Fibroblast of lung (primary cell): ENCODE measurements at regions not wholly inside any gene's neighbourhood (a gene's known extent, or its start where the extent isn't known, plus 50 kb on each side); places are given as distances from the start of the nearest gene placed in this dataset.

Experiments used
- DNase-seq, 2 donors: peaks; one replicate each; pipeline versions ENCODE4 v3.0.0 to v3.0.0-alpha.2; 2010; ENCODE audit warnings: low read depth in 2 of 2
- H2AFZ ChIP-seq: 2 replicates; pipeline ENCODE4 v1.5.1; 2012; ENCODE audit warnings: low read length, control low read depth, inconsistent platforms
- H3K27ac ChIP-seq: 2 replicates; pipeline ENCODE4 v1.5.1; 2011; ENCODE audit warnings: low read length, control low read depth; ENCODE audit not compliant: insufficient read depth
- H3K27me3 ChIP-seq: 2 replicates; pipeline ENCODE4 v1.5.1; 2011; ENCODE audit warnings: mild to moderate bottlenecking, low read length; ENCODE audit not compliant: control insufficient read depth, insufficient read depth
- H3K36me3 ChIP-seq: 2 replicates; pipeline ENCODE4 v1.5.1; 2011; ENCODE audit warnings: low read length; ENCODE audit not compliant: control insufficient read depth, insufficient read depth
- H3K4me1 ChIP-seq: 2 replicates; pipeline ENCODE4 v1.5.1; 2011; ENCODE audit warnings: low read length; ENCODE audit not compliant: control insufficient read depth, insufficient read depth; ENCODE audit errors: extremely low read depth
- H3K4me2 ChIP-seq: 2 replicates; pipeline ENCODE4 v1.5.1; 2011; ENCODE audit warnings: low read length, control low read depth; ENCODE audit not compliant: insufficient read depth; ENCODE audit errors: extremely low read depth
- H3K4me3 ChIP-seq, 4 experiments: fragments of 200-600 bp in 1 of 4; sonication (generic) in 1 of 4; replicated peaks in 1 of 4; 2 replicates each; pipeline ENCODE4 v1.5.1; 2011 to 2016; ENCODE audit warnings: low read length in 4 of 4, low read depth in 3 of 4, mild to moderate bottlenecking in 3 of 4, control low read depth in 2 of 4, inconsistent platforms in 1 of 4, mixed read lengths in 1 of 4; ENCODE audit not compliant: insufficient read depth in 1 of 4; ENCODE audit errors: control extremely low read depth in 1 of 4
- H3K79me2 ChIP-seq: 2 replicates; pipeline ENCODE4 v1.5.1; 2012; ENCODE audit warnings: mild to moderate bottlenecking, low read length, inconsistent platforms; ENCODE audit not compliant: control insufficient read depth, insufficient read depth
- H3K9ac ChIP-seq: 2 replicates; pipeline ENCODE4 v1.5.1; 2011; ENCODE audit warnings: mild to moderate bottlenecking, low read length, control low read depth; ENCODE audit not compliant: insufficient read depth
- H3K9me3 ChIP-seq: 2 replicates; pipeline ENCODE4 v1.5.1; 2012; ENCODE audit warnings: low read depth, low read length; ENCODE audit not compliant: control insufficient read depth, insufficient read depth
- H4K20me1 ChIP-seq: 2 replicates; pipeline ENCODE4 v1.5.1; 2011; ENCODE audit warnings: low read length; ENCODE audit not compliant: control insufficient read depth, insufficient read depth; ENCODE audit errors: extremely low read depth
- EZH2 ChIP-seq: IDR thresholded peaks from 2 replicates; pipeline ENCODE4 v1.5.1; 2012; ENCODE audit warnings: low read length, control low read depth, mild to moderate bottlenecking; ENCODE audit errors: missing control alignments
- TF ChIP-seq, protein P1 (sequence below), 2 donors: IDR thresholded peaks in 1 of 2; conservative IDR thresholded peaks in 1 of 2; 1 replicate in 1 of 2; 2 replicates in 1 of 2; pipeline ENCODE4 v1.5.1; 2011 to 2012; ENCODE audit warnings: low read length in 2 of 2, control low read depth in 1 of 2, inconsistent platforms in 1 of 2, low read depth in 1 of 2, mild to moderate bottlenecking in 1 of 2

GRCh38 chr2:67008155-67008554, 389.0 kb upstream of the ETAA1 start:
- Histone ChIP-seq H3K27me3 (no peaks in the 10 kb centered on the region), H3K4me3 (no peak overlapping the region), H3K27ac (no peak overlapping the region), H3K36me3 (no peaks in the 10 kb centered on the region), H3K9me3 (no peaks in the 10 kb centered on the region), H3K9ac (no peak overlapping the region), H3K4me1 (no peaks in the 10 kb centered on the region), H3K4me2 (no peak overlapping the region), H2AFZ (no peak overlapping the region), H4K20me1 (no peaks in the 10 kb centered on the region), H3K79me2 (no peaks in the 10 kb centered on the region)
- DNase-seq = peak in 1 of 2 donors; percentile 32
- TF ChIP-seq, protein P1, sequence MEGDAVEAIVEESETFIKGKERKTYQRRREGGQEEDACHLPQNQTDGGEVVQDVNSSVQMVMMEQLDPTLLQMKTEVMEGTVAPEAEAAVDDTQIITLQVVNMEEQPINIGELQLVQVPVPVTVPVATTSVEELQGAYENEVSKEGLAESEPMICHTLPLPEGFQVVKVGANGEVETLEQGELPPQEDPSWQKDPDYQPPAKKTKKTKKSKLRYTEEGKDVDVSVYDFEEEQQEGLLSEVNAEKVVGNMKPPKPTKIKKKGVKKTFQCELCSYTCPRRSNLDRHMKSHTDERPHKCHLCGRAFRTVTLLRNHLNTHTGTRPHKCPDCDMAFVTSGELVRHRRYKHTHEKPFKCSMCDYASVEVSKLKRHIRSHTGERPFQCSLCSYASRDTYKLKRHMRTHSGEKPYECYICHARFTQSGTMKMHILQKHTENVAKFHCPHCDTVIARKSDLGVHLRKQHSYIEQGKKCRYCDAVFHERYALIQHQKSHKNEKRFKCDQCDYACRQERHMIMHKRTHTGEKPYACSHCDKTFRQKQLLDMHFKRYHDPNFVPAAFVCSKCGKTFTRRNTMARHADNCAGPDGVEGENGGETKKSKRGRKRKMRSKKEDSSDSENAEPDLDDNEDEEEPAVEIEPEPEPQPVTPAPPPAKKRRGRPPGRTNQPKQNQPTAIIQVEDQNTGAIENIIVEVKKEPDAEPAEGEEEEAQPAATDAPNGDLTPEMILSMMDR (conservative IDR thresholded peaks at IDR 0.05 in 1 of 2, IDR thresholded peaks at IDR 0.05 in 1 of 2; ENCODE audit: low read depth in 1 of 2, low read length in 2 of 2) = no peak
- no peak for TF ChIP-seq EZH2

DNA sequence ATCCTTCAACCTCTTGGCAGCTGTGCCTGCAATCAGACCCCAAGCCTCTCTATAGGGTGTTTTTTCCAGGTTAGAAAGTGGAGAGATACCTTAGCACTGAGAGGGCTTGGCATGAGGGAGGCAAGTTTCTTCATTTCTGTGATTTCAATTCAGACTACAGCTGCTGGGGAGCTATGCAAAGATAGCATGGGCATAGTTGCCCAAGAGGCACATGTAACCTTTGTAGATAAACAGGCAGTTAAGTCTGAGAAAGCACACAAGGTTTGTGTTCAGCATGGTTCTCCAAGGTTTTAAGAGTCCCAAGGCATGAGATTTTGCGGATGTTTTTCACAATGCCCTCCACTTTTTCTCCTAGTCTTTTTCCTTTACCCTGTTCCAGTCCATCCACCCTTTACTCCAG, 385.0 kb upstream of the ETAA1 start:
- Histone ChIP-seq H3K79me2 (no peaks in the 10 kb centered on the region), H3K27me3 (no peaks in the 10 kb centered on the region), H3K4me2 (no peak overlapping the region), H3K27ac (no peak overlapping the region), H2AFZ (no peak overlapping the region), H4K20me1 (no peaks in the 10 kb centered on the region), H3K36me3 (no peaks in the 10 kb centered on the region), H3K9me3 (no peaks in the 10 kb centered on the region), H3K9ac (no peak overlapping the region), H3K4me3 (no peak overlapping the region), H3K4me1 (no peaks in the 10 kb centered on the region)
- no peak for TF ChIP-seq EZH2
- TF ChIP-seq, protein P1 (conservative IDR thresholded peaks at IDR 0.05 in 1 of 2, IDR thresholded peaks at IDR 0.05 in 1 of 2; ENCODE audit: low read depth in 1 of 2, low read length in 2 of 2) = no peak
- DNase-seq = no peak

DNA sequence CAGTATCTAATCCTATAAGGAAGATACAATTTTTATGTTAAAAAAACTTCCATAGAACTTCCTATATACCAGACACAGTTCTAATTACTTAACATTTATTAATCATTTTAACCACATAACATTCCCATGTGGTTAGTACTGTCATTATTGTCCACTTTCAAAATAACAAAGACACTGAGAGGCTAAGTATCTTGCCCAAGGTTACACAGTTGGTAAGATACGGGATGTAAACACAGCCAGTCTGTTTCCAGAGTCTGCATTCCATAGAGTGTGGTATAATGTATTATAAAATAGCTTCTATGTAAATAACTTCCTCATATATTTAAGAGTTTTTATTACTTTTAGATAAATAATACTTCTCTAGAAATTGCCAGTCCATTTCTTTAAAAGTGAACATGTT, 383.3 kb upstream of the ETAA1 start:
- H3K9me3 ChIP-seq = no peaks in the 10 kb centered on the region
- H3K9ac ChIP-seq = no peak overlapping the region
- no peaks in the 10 kb centered on the region for H3K27me3 ChIP-seq
- no peaks in the 10 kb centered on the region for H3K36me3 ChIP-seq
- H3K79me2 ChIP-seq = no peaks in the 10 kb centered on the region
- no peak overlapping the region for H3K4me3 ChIP-seq
- H4K20me1 ChIP-seq = no peaks in the 10 kb centered on the region
- H2AFZ ChIP-seq = no peak overlapping the region
- H3K4me1 ChIP-seq = no peaks in the 10 kb centered on the region
- H3K27ac ChIP-seq = no peak overlapping the region
- TF ChIP-seq, protein P1 (conservative IDR thresholded peaks at IDR 0.05 in 1 of 2, IDR thresholded peaks at IDR 0.05 in 1 of 2; ENCODE audit: low read depth in 1 of 2, low read length in 2 of 2) = no peak
- TF ChIP-seq EZH2 = no peak
- no peak overlapping the region for H3K4me2 ChIP-seq
- DNase-seq = peak in 1 of 2 donors; percentile 10
